Loucy (cell line): ENCODE measurements at regions not wholly inside any gene's neighbourhood (a gene's known extent, or its start where the extent isn't known, plus 50 kb on each side); places are given as distances from the start of the nearest gene placed in this dataset.

Source experiments
- CTCF ChIP-seq: fragments of 200-600 bp; sonication (generic); conservative IDR thresholded peaks from 2 replicates; pipeline ENCODE4 v1.5.1; 2014; ENCODE audit warnings: mild to moderate bottlenecking, antibody characterized with exemption, low read length
- EZH2phosphoT487 ChIP-seq: fragments of 200-600 bp; IDR thresholded peaks from 2 replicates; pipeline ENCODE4 v1.6.1; 2018; ENCODE audit warnings: antibody characterized with exemption, mild to moderate bottlenecking, moderate library complexity, borderline replicate concordance

- TF ChIP-seq CTCF = no peak
- TF ChIP-seq EZH2phosphoT487 = no peak
Measured at GRCh38 chr4:124480061-124480460, 232.5 kb downstream of the ANKRD50 start.
